ENCODE measurements at regions not wholly inside any gene's neighbourhood (a gene's known extent, or its start where the extent isn't known, plus 50 kb on each side); places are given as distances from the start of the nearest gene placed in this dataset.

DNA sequence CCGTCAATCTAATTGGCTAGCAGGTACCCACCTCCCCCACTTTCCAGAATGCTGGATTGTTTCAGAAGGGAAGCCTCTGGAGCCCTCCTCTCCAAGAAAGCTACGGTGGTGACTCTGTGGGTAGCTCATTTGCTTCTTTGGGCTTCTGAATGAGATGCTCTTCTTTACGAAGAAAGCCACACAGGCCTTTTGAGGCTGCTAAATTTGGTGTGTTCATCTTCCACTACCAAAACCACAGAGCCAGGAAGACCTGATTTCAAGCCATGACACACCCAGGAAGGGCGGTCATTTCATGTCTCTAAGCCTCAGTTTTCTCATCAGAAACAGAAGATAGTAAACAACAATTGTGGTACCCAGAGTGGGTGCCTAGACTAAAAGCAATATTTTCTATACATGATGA lies 901.2 kb downstream of the KCNMA1 start:
- intact Hi-C loops (cut with micrococcal nuclease; ENCODE audit: unreplicated experiment), result no loop called here
- H4K20me1 ChIP-seq (ENCODE audit: insufficient read depth, low read length), result no peaks in the 10 kb centered on the region
- no peak overlapping the region for H3K4me3 ChIP-seq (ENCODE audit: low read depth, low read length, poor library complexity, severe bottlenecking)
- H3K9me2 ChIP-seq (ENCODE audit: insufficient read depth, low read length), result no peaks in the 10 kb centered on the region
- ChIA-PET POLR2A (no interaction called here), CTCF (ENCODE audit: unreplicated experiment) (no interaction called here)
- no peaks in the 10 kb centered on the region for H3K4me1 ChIP-seq (ENCODE audit: insufficient read depth, low read length, poor library complexity, severe bottlenecking)
- H3K36me3 ChIP-seq (ENCODE audit: insufficient read depth, low read length), result no peaks in the 10 kb centered on the region
- no peaks in the 10 kb centered on the region for H3K9me3 ChIP-seq (ENCODE audit: low read length)
- BruUV-seq (replicated peaks), result no TSS peak
- no peak overlapping the region for H3K4me2 ChIP-seq (ENCODE audit: low read length)
- TF ChIP-seq EZH2phosphoT487 (IDR thresholded peaks at IDR 0.05; ENCODE audit: borderline replicate concordance, low read depth, low read length), result no peak
- TF ChIP-seq, protein P1, sequence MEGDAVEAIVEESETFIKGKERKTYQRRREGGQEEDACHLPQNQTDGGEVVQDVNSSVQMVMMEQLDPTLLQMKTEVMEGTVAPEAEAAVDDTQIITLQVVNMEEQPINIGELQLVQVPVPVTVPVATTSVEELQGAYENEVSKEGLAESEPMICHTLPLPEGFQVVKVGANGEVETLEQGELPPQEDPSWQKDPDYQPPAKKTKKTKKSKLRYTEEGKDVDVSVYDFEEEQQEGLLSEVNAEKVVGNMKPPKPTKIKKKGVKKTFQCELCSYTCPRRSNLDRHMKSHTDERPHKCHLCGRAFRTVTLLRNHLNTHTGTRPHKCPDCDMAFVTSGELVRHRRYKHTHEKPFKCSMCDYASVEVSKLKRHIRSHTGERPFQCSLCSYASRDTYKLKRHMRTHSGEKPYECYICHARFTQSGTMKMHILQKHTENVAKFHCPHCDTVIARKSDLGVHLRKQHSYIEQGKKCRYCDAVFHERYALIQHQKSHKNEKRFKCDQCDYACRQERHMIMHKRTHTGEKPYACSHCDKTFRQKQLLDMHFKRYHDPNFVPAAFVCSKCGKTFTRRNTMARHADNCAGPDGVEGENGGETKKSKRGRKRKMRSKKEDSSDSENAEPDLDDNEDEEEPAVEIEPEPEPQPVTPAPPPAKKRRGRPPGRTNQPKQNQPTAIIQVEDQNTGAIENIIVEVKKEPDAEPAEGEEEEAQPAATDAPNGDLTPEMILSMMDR (conservative IDR thresholded peaks at IDR 0.05; ENCODE audit: low read length), result no peak
- DNase-seq (ENCODE audit: low spot score), result no peak
- H3K79me2 ChIP-seq (ENCODE audit: insufficient read depth, low read depth, low read length), result no peaks in the 10 kb centered on the region
- H3K27ac ChIP-seq (ENCODE audit: low read depth, low read length, poor library complexity, severe bottlenecking), result no peak overlapping the region
- no peak overlapping the region for H2AFZ ChIP-seq (ENCODE audit: low read length)

DNA sequence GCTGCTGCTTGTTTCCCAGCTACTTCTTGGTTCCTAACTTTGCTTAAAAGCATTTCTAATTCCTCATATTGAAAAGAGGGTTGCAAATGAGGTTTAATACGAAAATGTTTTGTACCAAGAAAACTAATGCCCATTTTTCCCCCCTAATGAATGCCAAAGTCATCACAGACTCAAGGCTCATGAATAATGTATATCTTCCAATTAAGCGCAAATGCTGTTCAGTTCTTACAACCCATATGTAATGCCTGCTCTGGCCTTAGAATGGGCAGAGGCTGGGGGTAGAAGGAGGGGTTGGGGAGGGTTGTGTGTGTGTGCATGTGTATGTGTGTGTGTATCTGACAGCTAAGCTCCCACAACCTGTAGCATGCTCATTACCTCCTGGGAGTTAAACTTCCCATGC lies 901.7 kb downstream of the KCNMA1 start:
- no peaks in the 10 kb centered on the region for H3K79me2 ChIP-seq (ENCODE audit: insufficient read depth, low read depth, low read length)
- no peaks in the 10 kb centered on the region for H3K9me2 ChIP-seq (ENCODE audit: insufficient read depth, low read length)
- no peak for DNase-seq (ENCODE audit: low spot score)
- H4K20me1 ChIP-seq (ENCODE audit: insufficient read depth, low read length), result no peaks in the 10 kb centered on the region
- no peaks in the 10 kb centered on the region for H3K4me1 ChIP-seq (ENCODE audit: insufficient read depth, low read length, poor library complexity, severe bottlenecking)
- TF ChIP-seq EZH2phosphoT487 (IDR thresholded peaks at IDR 0.05; ENCODE audit: borderline replicate concordance, low read depth, low read length), result no peak
- TF ChIP-seq, protein P1 (conservative IDR thresholded peaks at IDR 0.05; ENCODE audit: low read length), result no peak
- no peak overlapping the region for H2AFZ ChIP-seq (ENCODE audit: low read length)
- ChIA-PET CTCF (ENCODE audit: unreplicated experiment) (no interaction called here), POLR2A (no interaction called here)
- no peak overlapping the region for H3K4me3 ChIP-seq (ENCODE audit: low read depth, low read length, poor library complexity, severe bottlenecking)
- intact Hi-C loops (cut with micrococcal nuclease; ENCODE audit: unreplicated experiment), result no loop called here
- no peaks in the 10 kb centered on the region for H3K36me3 ChIP-seq (ENCODE audit: insufficient read depth, low read length)
- no peaks in the 10 kb centered on the region for H3K9me3 ChIP-seq (ENCODE audit: low read length)
- no TSS peak for BruUV-seq (replicated peaks)
- H3K27ac ChIP-seq (ENCODE audit: low read depth, low read length, poor library complexity, severe bottlenecking), result no peak overlapping the region
- no peak overlapping the region for H3K4me2 ChIP-seq (ENCODE audit: low read length)

DNA sequence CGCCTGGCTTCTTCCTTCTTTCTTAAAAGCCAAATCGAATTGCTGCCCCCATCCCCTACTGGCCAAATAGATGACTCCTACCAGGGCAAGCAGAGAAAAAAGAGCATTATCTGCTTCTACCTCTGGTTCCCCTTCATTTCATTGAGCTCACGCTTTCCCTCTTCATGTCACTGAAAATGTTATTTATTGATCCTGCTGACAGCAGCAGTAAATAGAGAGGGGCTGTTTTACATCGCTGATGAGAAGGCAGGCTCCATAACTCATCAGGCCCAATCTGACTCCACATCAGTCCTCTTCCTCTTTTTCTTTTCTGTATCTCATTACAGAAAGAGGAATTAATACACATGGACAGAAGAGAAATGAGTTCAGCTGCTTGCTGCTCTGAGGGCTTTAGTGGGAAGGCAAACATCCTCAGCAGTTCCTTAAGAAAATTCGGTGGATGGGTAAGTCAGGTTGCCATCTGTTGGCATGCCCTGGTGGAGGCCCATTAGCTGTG lies 904.1 kb downstream of the KCNMA1 start:
- no peaks in the 10 kb centered on the region for H3K9me2 ChIP-seq (ENCODE audit: insufficient read depth, low read length)
- BruUV-seq (replicated peaks), result no TSS peak
- no peak overlapping the region for H2AFZ ChIP-seq (ENCODE audit: low read length)
- intact Hi-C loops (cut with micrococcal nuclease; ENCODE audit: unreplicated experiment), result no loop called here
- no peaks in the 10 kb centered on the region for H3K36me3 ChIP-seq (ENCODE audit: insufficient read depth, low read length)
- no peaks in the 10 kb centered on the region for H3K4me1 ChIP-seq (ENCODE audit: insufficient read depth, low read length, poor library complexity, severe bottlenecking)
- no peaks in the 10 kb centered on the region for H3K9me3 ChIP-seq (ENCODE audit: low read length)
- no peak overlapping the region for H3K27ac ChIP-seq (ENCODE audit: low read depth, low read length, poor library complexity, severe bottlenecking)
- CTCF ChIA-PET (ENCODE audit: unreplicated experiment), result no interaction called here
- H3K4me3 ChIP-seq (ENCODE audit: low read depth, low read length, poor library complexity, severe bottlenecking), result no peak overlapping the region
- TF ChIP-seq, protein P1 (conservative IDR thresholded peaks at IDR 0.05; ENCODE audit: low read length), result no peak
- no peak for TF ChIP-seq EZH2phosphoT487 (IDR thresholded peaks at IDR 0.05; ENCODE audit: borderline replicate concordance, low read depth, low read length)
- POLR2A ChIA-PET, result no interaction called here
- H4K20me1 ChIP-seq (ENCODE audit: insufficient read depth, low read length), result no peaks in the 10 kb centered on the region
- no peak for DNase-seq (ENCODE audit: low spot score)
- no peaks in the 10 kb centered on the region for H3K79me2 ChIP-seq (ENCODE audit: insufficient read depth, low read depth, low read length)
- H3K4me2 ChIP-seq (ENCODE audit: low read length), result no peak overlapping the region
